Liver (tissue), 3 donors: ENCODE measurements at regions not wholly inside any gene's neighbourhood (a gene's known extent, or its start where the extent isn't known, plus 50 kb on each side); places are given as distances from the start of the nearest gene placed in this dataset.

Experiments
- FOXA1 ChIP-seq: IDR thresholded peaks from 2 replicates; pipeline ENCODE4 v1.6.1; 2016; ENCODE audit warnings: antibody characterized with exemption
- HNF4A ChIP-seq, 2 donors: conservative IDR thresholded peaks; 2 replicates each; pipeline ENCODE4 v1.6.1; 2016; ENCODE audit warnings: antibody characterized with exemption in 2 of 2, mild to moderate bottlenecking in 2 of 2
- JUND ChIP-seq, 2 donors: IDR thresholded peaks; 2 replicates each; pipeline ENCODE4 v1.6.1; 2016; ENCODE audit warnings: antibody characterized with exemption in 2 of 2
- TAF1 ChIP-seq: conservative IDR thresholded peaks from 2 replicates; pipeline ENCODE4 v1.6.1; 2016; ENCODE audit warnings: antibody characterized with exemption, mild to moderate bottlenecking
- TF ChIP-seq, protein P1 (sequence below): fragments of 150-350 bp; IDR thresholded peaks from 2 replicates; pipeline ENCODE4 v1.5.1; 2017; ENCODE audit warnings: improper control_type of control experiment, low read depth, low read length; ENCODE audit not compliant: missing input control
- TF ChIP-seq, protein P2 (sequence below): IDR thresholded peaks from 2 replicates; pipeline ENCODE4 v1.6.1; 2016; ENCODE audit warnings: antibody characterized with exemption
- TF ChIP-seq, protein P3 (sequence below): IDR thresholded peaks from 2 replicates; pipeline ENCODE4 v1.6.1; 2016; ENCODE audit warnings: antibody characterized with exemption
- TF ChIP-seq, protein P4 (sequence below): IDR thresholded peaks from 2 replicates; pipeline ENCODE4 v1.6.1; 2016; ENCODE audit warnings: antibody characterized with exemption
- donor health status: healthy.
- donor health status: healthy.

DNA sequence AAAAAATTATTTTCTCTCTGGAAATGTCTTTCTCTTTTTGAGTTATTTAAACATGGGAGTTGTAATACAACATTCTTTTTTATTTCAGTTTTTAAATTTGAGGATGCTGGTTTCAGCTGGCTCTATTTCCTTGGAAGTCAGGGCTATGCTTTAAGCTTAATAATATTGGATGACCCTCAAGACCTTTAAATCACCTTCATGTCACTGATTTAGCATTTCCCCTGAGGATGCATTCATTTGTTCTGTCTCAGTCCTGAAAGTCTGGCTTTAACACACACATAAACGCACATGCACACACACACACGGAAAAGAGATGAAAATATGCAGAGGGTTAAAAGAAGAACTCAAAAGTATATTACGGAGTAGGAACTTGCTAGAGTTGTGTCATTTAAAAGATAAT lies 260.5 kb downstream of the PTBP2 start:
- TF ChIP-seq, protein P1, sequence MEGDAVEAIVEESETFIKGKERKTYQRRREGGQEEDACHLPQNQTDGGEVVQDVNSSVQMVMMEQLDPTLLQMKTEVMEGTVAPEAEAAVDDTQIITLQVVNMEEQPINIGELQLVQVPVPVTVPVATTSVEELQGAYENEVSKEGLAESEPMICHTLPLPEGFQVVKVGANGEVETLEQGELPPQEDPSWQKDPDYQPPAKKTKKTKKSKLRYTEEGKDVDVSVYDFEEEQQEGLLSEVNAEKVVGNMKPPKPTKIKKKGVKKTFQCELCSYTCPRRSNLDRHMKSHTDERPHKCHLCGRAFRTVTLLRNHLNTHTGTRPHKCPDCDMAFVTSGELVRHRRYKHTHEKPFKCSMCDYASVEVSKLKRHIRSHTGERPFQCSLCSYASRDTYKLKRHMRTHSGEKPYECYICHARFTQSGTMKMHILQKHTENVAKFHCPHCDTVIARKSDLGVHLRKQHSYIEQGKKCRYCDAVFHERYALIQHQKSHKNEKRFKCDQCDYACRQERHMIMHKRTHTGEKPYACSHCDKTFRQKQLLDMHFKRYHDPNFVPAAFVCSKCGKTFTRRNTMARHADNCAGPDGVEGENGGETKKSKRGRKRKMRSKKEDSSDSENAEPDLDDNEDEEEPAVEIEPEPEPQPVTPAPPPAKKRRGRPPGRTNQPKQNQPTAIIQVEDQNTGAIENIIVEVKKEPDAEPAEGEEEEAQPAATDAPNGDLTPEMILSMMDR = no peak
- TF ChIP-seq, protein P2, sequence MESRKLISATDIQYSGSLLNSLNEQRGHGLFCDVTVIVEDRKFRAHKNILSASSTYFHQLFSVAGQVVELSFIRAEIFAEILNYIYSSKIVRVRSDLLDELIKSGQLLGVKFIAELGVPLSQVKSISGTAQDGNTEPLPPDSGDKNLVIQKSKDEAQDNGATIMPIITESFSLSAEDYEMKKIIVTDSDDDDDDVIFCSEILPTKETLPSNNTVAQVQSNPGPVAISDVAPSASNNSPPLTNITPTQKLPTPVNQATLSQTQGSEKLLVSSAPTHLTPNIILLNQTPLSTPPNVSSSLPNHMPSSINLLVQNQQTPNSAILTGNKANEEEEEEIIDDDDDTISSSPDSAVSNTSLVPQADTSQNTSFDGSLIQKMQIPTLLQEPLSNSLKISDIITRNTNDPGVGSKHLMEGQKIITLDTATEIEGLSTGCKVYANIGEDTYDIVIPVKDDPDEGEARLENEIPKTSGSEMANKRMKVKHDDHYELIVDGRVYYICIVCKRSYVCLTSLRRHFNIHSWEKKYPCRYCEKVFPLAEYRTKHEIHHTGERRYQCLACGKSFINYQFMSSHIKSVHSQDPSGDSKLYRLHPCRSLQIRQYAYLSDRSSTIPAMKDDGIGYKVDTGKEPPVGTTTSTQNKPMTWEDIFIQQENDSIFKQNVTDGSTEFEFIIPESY = no peak
- TF ChIP-seq, protein P3, sequence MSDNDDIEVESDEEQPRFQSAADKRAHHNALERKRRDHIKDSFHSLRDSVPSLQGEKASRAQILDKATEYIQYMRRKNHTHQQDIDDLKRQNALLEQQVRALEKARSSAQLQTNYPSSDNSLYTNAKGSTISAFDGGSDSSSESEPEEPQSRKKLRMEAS = no peak
- TF ChIP-seq FOXA1 (no peak), TAF1 (no peak), JUND (IDR thresholded peaks at IDR 0.05) (no peak), HNF4A (conservative IDR thresholded peaks at IDR 0.05) (no peak)
- TF ChIP-seq, protein P4, sequence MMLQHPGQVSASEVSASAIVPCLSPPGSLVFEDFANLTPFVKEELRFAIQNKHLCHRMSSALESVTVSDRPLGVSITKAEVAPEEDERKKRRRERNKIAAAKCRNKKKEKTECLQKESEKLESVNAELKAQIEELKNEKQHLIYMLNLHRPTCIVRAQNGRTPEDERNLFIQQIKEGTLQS = no peak
